Vagina (tissue), 2 donors: ENCODE measurements at regions not wholly inside any gene's neighbourhood (a gene's known extent, or its start where the extent isn't known, plus 50 kb on each side); places are given as distances from the start of the nearest gene placed in this dataset.

Experiments used
- DNase-seq, 2 donors: peaks; one replicate each; pipeline ENCODE4 v3.0.0-alpha.2; 2017; ENCODE audit errors: extremely low spot score in 2 of 2
- H3K27ac ChIP-seq: fragments of 200-600 bp; sonication (generic); one replicate; pipeline ENCODE4 v1.5.1; 2019
- H3K27me3 ChIP-seq: fragments of 200-600 bp; sonication (generic); one replicate; pipeline ENCODE4 v1.5.1; 2019
- H3K36me3 ChIP-seq, 2 donors: fragments of 200-600 bp; sonication (generic); one replicate each; pipeline ENCODE4 v1.5.1; 2017 to 2019
- H3K4me1 ChIP-seq: fragments of 200-600 bp; sonication (generic); one replicate; pipeline ENCODE4 v1.5.1; 2019
- H3K4me3 ChIP-seq, 2 donors: fragments of 200-600 bp; sonication (generic); 1 replicate in 1 of 2; 2 replicates in 1 of 2; pipeline ENCODE4 v1.5.1; 2016 to 2019
- H3K9me3 ChIP-seq: fragments of 200-600 bp; sonication (generic); one replicate; pipeline ENCODE4 v1.5.1; 2019
- POLR2A ChIP-seq, 2 donors: fragments of 450-650 bp; IDR thresholded peaks; one replicate each; pipeline ENCODE4 v1.6.1; 2017; ENCODE audit warnings: antibody characterized with exemption in 2 of 2, mild to moderate bottlenecking in 2 of 2, moderate library complexity in 2 of 2
- POLR2AphosphoS5 ChIP-seq, 2 donors: sonication (generic); formaldehyde crosslinking; IDR thresholded peaks; one replicate each; pipeline ENCODE4 v1.9.0; 2017; ENCODE audit warnings: antibody characterized with exemption in 2 of 2, mild to moderate bottlenecking in 2 of 2, low read depth in 1 of 2; ENCODE audit not compliant: insufficient read depth in 1 of 2
- intact Hi-C: fragments of 100-400 bp; cut with DNase I; formaldehyde crosslinking; loops from one replicate; pipeline ENCODE4 v1.15.1; 2023
- TF ChIP-seq, protein P1 (sequence below), 3 experiments: fragments of 450-650 bp in 2 of 3; fragments of 200-600 bp in 1 of 3; sonication (generic) in 1 of 3; IDR thresholded peaks; one replicate each; pipeline ENCODE4 v1.5.1; 2017 to 2019; ENCODE audit warnings: antibody characterized with exemption in 3 of 3, mild to moderate bottlenecking in 2 of 3, moderate library complexity in 2 of 3

GRCh38 chr2:4662161-4662779 is 958.9 kb downstream of the DCDC2C start:
- no peaks in the 10 kb centered on the region for H3K27me3 ChIP-seq
- H3K4me1 ChIP-seq = no peaks in the 10 kb centered on the region

GRCh38 chr2:4668381-4668780 is 965.0 kb downstream of the DCDC2C start:
- no peak overlapping the region for H3K4me3 ChIP-seq
- intact Hi-C loops = no loop called here
- no peak overlapping the region for H3K27ac ChIP-seq
- DNase-seq = no peak
- TF ChIP-seq POLR2AphosphoS5 (IDR thresholded peaks at IDR 0.05; ENCODE audit: insufficient read depth in 1 of 2, low read depth in 1 of 2) = no peak
- H3K27me3 ChIP-seq = no peaks in the 10 kb centered on the region
- H3K36me3 ChIP-seq = no peaks in the 10 kb centered on the region
- H3K4me1 ChIP-seq = no peaks in the 10 kb centered on the region
- H3K9me3 ChIP-seq = no peaks in the 10 kb centered on the region

More at GRCh38 chr2:4662161-4662779, 958.9 kb downstream of the DCDC2C start:
- no peaks in the 10 kb centered on the region for H3K36me3 ChIP-seq
- H3K9me3 ChIP-seq = no peaks in the 10 kb centered on the region
- TF ChIP-seq, protein P1, sequence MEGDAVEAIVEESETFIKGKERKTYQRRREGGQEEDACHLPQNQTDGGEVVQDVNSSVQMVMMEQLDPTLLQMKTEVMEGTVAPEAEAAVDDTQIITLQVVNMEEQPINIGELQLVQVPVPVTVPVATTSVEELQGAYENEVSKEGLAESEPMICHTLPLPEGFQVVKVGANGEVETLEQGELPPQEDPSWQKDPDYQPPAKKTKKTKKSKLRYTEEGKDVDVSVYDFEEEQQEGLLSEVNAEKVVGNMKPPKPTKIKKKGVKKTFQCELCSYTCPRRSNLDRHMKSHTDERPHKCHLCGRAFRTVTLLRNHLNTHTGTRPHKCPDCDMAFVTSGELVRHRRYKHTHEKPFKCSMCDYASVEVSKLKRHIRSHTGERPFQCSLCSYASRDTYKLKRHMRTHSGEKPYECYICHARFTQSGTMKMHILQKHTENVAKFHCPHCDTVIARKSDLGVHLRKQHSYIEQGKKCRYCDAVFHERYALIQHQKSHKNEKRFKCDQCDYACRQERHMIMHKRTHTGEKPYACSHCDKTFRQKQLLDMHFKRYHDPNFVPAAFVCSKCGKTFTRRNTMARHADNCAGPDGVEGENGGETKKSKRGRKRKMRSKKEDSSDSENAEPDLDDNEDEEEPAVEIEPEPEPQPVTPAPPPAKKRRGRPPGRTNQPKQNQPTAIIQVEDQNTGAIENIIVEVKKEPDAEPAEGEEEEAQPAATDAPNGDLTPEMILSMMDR (IDR thresholded peaks at IDR 0.05) = no peak
- TF ChIP-seq POLR2A (IDR thresholded peaks at IDR 0.05) (no peak), POLR2AphosphoS5 (IDR thresholded peaks at IDR 0.05; ENCODE audit: insufficient read depth in 1 of 2, low read depth in 1 of 2) (no peak)
- no peak overlapping the region for H3K27ac ChIP-seq
- intact Hi-C loops = no loop called here
- no peak overlapping the region for H3K4me3 ChIP-seq
- DNase-seq = no peak

- Histone ChIP-seq H3K27ac (no peak overlapping the region), H3K4me1 (no peaks in the 10 kb centered on the region), H3K36me3 (no peaks in the 10 kb centered on the region), H3K9me3 (no peaks in the 10 kb centered on the region), H3K4me3 (no peak overlapping the region), H3K27me3 (no peaks in the 10 kb centered on the region)
- TF ChIP-seq, protein P1 (IDR thresholded peaks at IDR 0.05) = no peak
- no peak for TF ChIP-seq POLR2AphosphoS5 (IDR thresholded peaks at IDR 0.05; ENCODE audit: insufficient read depth in 1 of 2, low read depth in 1 of 2)
- no peak for TF ChIP-seq POLR2A (IDR thresholded peaks at IDR 0.05)
- intact Hi-C loops = no loop called here
- DNase-seq = no peak
These were observed 967.0 kb downstream of the DCDC2C start for GRCh38 chr2:4670331-4670730.

GRCh38 chr2:4673025-4673489 is 969.7 kb downstream of the DCDC2C start:
- no peak for DNase-seq
- intact Hi-C loops = no loop called here

GRCh38 chr2:4674007-4674406 is 970.6 kb downstream of the DCDC2C start:
- Histone ChIP-seq H3K36me3 (no peaks in the 10 kb centered on the region), H3K4me1 (no peaks in the 10 kb centered on the region), H3K27me3 (no peaks in the 10 kb centered on the region), H3K4me3 (no peak overlapping the region), H3K27ac (no peak overlapping the region), H3K9me3 (no peaks in the 10 kb centered on the region)
- DNase-seq = no peak
- TF ChIP-seq POLR2A (IDR thresholded peaks at IDR 0.05) = no peak
- no peak for TF ChIP-seq POLR2AphosphoS5 (IDR thresholded peaks at IDR 0.05; ENCODE audit: insufficient read depth in 1 of 2, low read depth in 1 of 2)
- TF ChIP-seq, protein P1 (IDR thresholded peaks at IDR 0.05) = no peak
- intact Hi-C loops = no loop called here

More at GRCh38 chr2:4673025-4673489, 969.7 kb downstream of the DCDC2C start:
- H3K27me3 ChIP-seq = no peaks in the 10 kb centered on the region
- no peaks in the 10 kb centered on the region for H3K36me3 ChIP-seq
- H3K9me3 ChIP-seq = no peaks in the 10 kb centered on the region
- H3K4me3 ChIP-seq = no peak overlapping the region
- H3K4me1 ChIP-seq = no peaks in the 10 kb centered on the region
- TF ChIP-seq POLR2AphosphoS5 (IDR thresholded peaks at IDR 0.05; ENCODE audit: insufficient read depth in 1 of 2, low read depth in 1 of 2) (no peak), POLR2A (IDR thresholded peaks at IDR 0.05) (no peak)
- TF ChIP-seq, protein P1 (IDR thresholded peaks at IDR 0.05) = no peak
- H3K27ac ChIP-seq = no peak overlapping the region
